ENCODE measurements at regions not wholly inside any gene's neighbourhood (a gene's known extent, or its start where the extent isn't known, plus 50 kb on each side); places are given as distances from the start of the nearest gene placed in this dataset.

DNA sequence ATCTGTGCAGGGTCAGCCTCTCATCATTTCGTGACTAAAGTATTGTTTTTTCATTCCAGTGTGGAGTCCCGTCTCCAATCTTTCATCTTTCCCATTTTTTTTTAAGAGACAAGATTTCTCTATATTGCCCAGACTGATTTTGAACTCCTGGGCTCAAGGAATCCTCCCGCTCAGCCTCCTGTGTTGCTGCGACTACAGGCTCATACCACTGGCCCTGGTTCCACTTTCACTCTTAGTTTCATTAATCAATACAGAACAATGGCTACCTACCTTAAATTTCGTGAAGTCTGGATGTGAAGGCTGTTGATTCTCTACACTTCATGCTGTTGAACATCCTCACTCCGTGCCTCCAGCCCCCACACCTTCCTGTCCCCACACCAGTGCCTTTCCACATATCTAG is 97.7 kb upstream of the GREM2 start:
- TF ChIP-seq, protein P1, sequence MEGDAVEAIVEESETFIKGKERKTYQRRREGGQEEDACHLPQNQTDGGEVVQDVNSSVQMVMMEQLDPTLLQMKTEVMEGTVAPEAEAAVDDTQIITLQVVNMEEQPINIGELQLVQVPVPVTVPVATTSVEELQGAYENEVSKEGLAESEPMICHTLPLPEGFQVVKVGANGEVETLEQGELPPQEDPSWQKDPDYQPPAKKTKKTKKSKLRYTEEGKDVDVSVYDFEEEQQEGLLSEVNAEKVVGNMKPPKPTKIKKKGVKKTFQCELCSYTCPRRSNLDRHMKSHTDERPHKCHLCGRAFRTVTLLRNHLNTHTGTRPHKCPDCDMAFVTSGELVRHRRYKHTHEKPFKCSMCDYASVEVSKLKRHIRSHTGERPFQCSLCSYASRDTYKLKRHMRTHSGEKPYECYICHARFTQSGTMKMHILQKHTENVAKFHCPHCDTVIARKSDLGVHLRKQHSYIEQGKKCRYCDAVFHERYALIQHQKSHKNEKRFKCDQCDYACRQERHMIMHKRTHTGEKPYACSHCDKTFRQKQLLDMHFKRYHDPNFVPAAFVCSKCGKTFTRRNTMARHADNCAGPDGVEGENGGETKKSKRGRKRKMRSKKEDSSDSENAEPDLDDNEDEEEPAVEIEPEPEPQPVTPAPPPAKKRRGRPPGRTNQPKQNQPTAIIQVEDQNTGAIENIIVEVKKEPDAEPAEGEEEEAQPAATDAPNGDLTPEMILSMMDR (IDR thresholded peaks at IDR 0.05; ENCODE audit: low read depth, low read length): no peak
- H3K4me3 ChIP-seq (replicated peaks in 1 of 2; ENCODE audit: low read depth in 2 of 2, low read length in 2 of 2): no peak overlapping the region
- DNase-seq (ENCODE audit: low read depth in 2 of 2): no peak

- DNase-seq (ENCODE audit: low read depth in 2 of 2): peak in 1 of 2 donors; percentile 14
- no peak overlapping the region for H3K4me3 ChIP-seq (replicated peaks in 1 of 2; ENCODE audit: low read depth in 2 of 2, low read length in 2 of 2)
- TF ChIP-seq, protein P1 (IDR thresholded peaks at IDR 0.05; ENCODE audit: low read depth, low read length): no peak
Measured at GRCh38 chr1:240706150-240706935, 94.4 kb upstream of the GREM2 start.

- TF ChIP-seq, protein P1 (IDR thresholded peaks at IDR 0.05; ENCODE audit: low read depth, low read length): no peak
- H3K4me3 ChIP-seq (replicated peaks in 1 of 2; ENCODE audit: low read depth in 2 of 2, low read length in 2 of 2): no peak overlapping the region
- DNase-seq (ENCODE audit: low read depth in 2 of 2): peak; percentile 5 to 24
Measured at GRCh38 chr1:240705579-240705978, 93.6 kb upstream of the GREM2 start.

DNA sequence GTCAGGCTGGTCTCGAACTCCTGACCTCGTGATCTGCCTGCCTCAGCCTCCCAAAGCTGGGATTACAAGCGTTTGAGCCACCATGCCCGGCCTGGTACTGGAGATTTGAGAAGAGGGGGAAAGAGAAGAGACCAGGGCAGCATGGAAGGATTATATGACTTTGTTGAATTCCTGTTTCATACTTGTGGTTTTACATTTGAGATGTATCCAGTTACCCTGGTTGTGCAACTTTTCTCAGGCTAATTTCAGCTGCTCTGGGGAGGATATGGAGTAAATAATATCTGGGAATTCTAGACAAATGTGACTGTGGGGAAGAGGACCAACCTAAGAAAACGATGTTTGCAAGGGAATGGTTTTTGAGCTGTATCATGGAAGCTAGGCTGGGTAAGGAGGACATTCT is 89.5 kb upstream of the GREM2 start:
- TF ChIP-seq, protein P1 (IDR thresholded peaks at IDR 0.05; ENCODE audit: low read depth, low read length): no peak
- H3K4me3 ChIP-seq (replicated peaks in 1 of 2; ENCODE audit: low read depth in 2 of 2, low read length in 2 of 2): no peak overlapping the region
- DNase-seq (ENCODE audit: low read depth in 2 of 2): peak; percentile 29 to 58

DNA sequence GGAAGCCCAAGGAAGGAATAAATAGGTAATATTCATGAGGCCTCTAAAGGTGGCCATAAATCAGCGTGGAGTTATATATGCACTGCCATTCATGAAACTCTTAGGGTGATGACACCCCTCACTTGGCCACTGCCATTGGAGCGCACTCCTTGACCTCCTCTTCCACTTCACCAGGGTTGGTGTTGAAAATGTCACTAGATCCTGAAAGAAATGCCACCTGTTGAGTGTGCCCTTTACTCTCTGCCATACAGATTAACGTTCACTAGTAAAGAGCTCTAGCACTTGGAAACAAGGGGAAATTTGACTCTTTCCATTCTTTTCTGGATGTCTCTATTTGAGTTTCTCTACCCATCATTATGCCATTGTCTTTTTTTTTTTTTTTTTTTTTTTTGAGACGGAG is 83.5 kb upstream of the GREM2 start:
- TF ChIP-seq, protein P1 (IDR thresholded peaks at IDR 0.05; ENCODE audit: low read depth, low read length): no peak
- no peak overlapping the region for H3K4me3 ChIP-seq (replicated peaks in 1 of 2; ENCODE audit: low read depth in 2 of 2, low read length in 2 of 2)

DNA sequence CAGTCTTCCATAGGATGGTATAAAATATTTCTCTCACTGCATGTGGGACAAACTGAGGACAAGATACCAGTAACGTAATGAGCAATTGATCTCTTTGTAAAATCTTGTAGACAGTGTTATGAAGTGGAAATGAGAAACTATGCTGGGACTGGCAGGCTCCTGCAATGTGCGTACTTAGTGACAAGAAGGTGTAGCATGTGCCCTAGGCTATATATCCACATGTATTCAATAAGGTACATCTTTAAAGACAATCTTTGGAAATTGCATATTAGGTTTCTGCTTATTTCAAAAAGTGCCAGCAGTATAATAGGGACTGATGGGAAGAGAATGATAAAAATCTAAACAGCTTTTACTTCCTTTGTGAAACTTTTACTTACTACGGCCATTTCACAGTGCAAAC is 81.9 kb upstream of the GREM2 start:
- no peak for DNase-seq (ENCODE audit: low read depth in 2 of 2)
- H3K4me3 ChIP-seq (replicated peaks in 1 of 2; ENCODE audit: low read depth in 2 of 2, low read length in 2 of 2): no peak overlapping the region
- TF ChIP-seq, protein P1 (IDR thresholded peaks at IDR 0.05; ENCODE audit: low read depth, low read length): no peak

More for the DNA sequence above, 83.5 kb upstream of the GREM2 start:
- no peak for DNase-seq (ENCODE audit: low read depth in 2 of 2)

Data from cardiac fibroblast (primary cell).